Stomach (tissue), 4 donors: ENCODE measurements at regions not wholly inside any gene's neighbourhood (a gene's known extent, or its start where the extent isn't known, plus 50 kb on each side); places are given as distances from the start of the nearest gene placed in this dataset.

ENCODE experiments used
- EP300 ChIP-seq: sonication (generic); formaldehyde crosslinking; IDR thresholded peaks from one replicate; pipeline ENCODE4 v1.6.1; 2017; ENCODE audit warnings: antibody characterized with exemption
- POLR2A ChIP-seq, 4 donors: fragments of 450-650 bp; IDR thresholded peaks; one replicate each; pipeline ENCODE4 v1.6.1; 2016; ENCODE audit warnings: antibody characterized with exemption in 4 of 4, control low read depth in 2 of 4, mild to moderate bottlenecking in 1 of 4, moderate library complexity in 1 of 4
- POLR2AphosphoS5 ChIP-seq, 3 donors: sonication (generic); formaldehyde crosslinking; IDR thresholded peaks; one replicate each; pipeline ENCODE4 v1.6.1; 2016; ENCODE audit warnings: antibody characterized with exemption in 3 of 3
- TF ChIP-seq, protein P1 (sequence below), 7 experiments: fragments of 450-650 bp in 4 of 7; fragments of 200-600 bp in 3 of 7; sonication (generic) in 3 of 7; IDR thresholded peaks; one replicate each; pipeline ENCODE4 v1.5.1; 2016 to 2019; ENCODE audit warnings: antibody characterized with exemption in 7 of 7, control low read depth in 2 of 7, mild to moderate bottlenecking in 1 of 7

- TF ChIP-seq POLR2AphosphoS5 (IDR thresholded peaks at IDR 0.05) = no peak
- TF ChIP-seq, protein P1, sequence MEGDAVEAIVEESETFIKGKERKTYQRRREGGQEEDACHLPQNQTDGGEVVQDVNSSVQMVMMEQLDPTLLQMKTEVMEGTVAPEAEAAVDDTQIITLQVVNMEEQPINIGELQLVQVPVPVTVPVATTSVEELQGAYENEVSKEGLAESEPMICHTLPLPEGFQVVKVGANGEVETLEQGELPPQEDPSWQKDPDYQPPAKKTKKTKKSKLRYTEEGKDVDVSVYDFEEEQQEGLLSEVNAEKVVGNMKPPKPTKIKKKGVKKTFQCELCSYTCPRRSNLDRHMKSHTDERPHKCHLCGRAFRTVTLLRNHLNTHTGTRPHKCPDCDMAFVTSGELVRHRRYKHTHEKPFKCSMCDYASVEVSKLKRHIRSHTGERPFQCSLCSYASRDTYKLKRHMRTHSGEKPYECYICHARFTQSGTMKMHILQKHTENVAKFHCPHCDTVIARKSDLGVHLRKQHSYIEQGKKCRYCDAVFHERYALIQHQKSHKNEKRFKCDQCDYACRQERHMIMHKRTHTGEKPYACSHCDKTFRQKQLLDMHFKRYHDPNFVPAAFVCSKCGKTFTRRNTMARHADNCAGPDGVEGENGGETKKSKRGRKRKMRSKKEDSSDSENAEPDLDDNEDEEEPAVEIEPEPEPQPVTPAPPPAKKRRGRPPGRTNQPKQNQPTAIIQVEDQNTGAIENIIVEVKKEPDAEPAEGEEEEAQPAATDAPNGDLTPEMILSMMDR (IDR thresholded peaks at IDR 0.05) = no peak
- TF ChIP-seq POLR2A (IDR thresholded peaks at IDR 0.05) = no peak
- TF ChIP-seq EP300 = no peak
Measured at GRCh38 chr2:142670362-142670761, 207.1 kb upstream of the KYNU start.
